Tibial nerve (tissue), 4 donors: ENCODE measurements at regions not wholly inside any gene's neighbourhood (a gene's known extent, or its start where the extent isn't known, plus 50 kb on each side); places are given as distances from the start of the nearest gene placed in this dataset.

ENCODE experiments used
- EP300 ChIP-seq, 2 donors: sonication (generic); formaldehyde crosslinking; IDR thresholded peaks; one replicate each; pipeline ENCODE4 v1.6.1; 2017; ENCODE audit warnings: antibody characterized with exemption in 2 of 2, mild to moderate bottlenecking in 1 of 2
- POLR2A ChIP-seq, 2 donors: fragments of 450-650 bp; IDR thresholded peaks; one replicate each; pipeline ENCODE4 v1.6.1; 2017; ENCODE audit warnings: antibody characterized with exemption in 2 of 2, mild to moderate bottlenecking in 2 of 2, moderate library complexity in 2 of 2
- TF ChIP-seq, protein P1 (sequence below), 5 experiments: fragments of 200-600 bp in 3 of 5; fragments of 450-650 bp in 2 of 5; sonication (generic) in 3 of 5; IDR thresholded peaks; one replicate each; pipeline ENCODE4 v1.5.1; 2016 to 2019; ENCODE audit warnings: antibody characterized with exemption in 5 of 5, mild to moderate bottlenecking in 3 of 5, moderate library complexity in 2 of 5

- TF ChIP-seq, protein P1, sequence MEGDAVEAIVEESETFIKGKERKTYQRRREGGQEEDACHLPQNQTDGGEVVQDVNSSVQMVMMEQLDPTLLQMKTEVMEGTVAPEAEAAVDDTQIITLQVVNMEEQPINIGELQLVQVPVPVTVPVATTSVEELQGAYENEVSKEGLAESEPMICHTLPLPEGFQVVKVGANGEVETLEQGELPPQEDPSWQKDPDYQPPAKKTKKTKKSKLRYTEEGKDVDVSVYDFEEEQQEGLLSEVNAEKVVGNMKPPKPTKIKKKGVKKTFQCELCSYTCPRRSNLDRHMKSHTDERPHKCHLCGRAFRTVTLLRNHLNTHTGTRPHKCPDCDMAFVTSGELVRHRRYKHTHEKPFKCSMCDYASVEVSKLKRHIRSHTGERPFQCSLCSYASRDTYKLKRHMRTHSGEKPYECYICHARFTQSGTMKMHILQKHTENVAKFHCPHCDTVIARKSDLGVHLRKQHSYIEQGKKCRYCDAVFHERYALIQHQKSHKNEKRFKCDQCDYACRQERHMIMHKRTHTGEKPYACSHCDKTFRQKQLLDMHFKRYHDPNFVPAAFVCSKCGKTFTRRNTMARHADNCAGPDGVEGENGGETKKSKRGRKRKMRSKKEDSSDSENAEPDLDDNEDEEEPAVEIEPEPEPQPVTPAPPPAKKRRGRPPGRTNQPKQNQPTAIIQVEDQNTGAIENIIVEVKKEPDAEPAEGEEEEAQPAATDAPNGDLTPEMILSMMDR (IDR thresholded peaks at IDR 0.05): no peak
- no peak for TF ChIP-seq POLR2A (IDR thresholded peaks at IDR 0.05)
- no peak for TF ChIP-seq EP300 (IDR thresholded peaks at IDR 0.05)
Measured at GRCh38 chr7:136600475-136600874, 268.0 kb upstream of the CHRM2 start.
